Fibroblast of skin of abdomen (primary cell): ENCODE measurements at regions not wholly inside any gene's neighbourhood (a gene's known extent, or its start where the extent isn't known, plus 50 kb on each side); places are given as distances from the start of the nearest gene placed in this dataset.
"Not testable (repeated sequence)": the region's sequence is repeated elsewhere in the genome, so short reads cannot be mapped to it uniquely, and the experiment has no call there.

ENCODE experiments used
- DNase-seq: peaks from one replicate; pipeline ENCODE4 v3.0.0-alpha.2; 2013

- DNase-seq: no peak
Observed at GRCh38 chr3:113377158-113377557, 64.1 kb downstream of the CFAP44 start.

GRCh38 chr3:113374078-113374477, 67.2 kb downstream of the CFAP44 start:
- no peak for DNase-seq

- not testable (repeated sequence) for DNase-seq
Observed at GRCh38 chr3:113366800-113367199, 74.5 kb downstream of the CFAP44 start.

GRCh38 chr3:113355340-113355739, 86.0 kb downstream of the CFAP44 start:
- not testable (repeated sequence) for DNase-seq

- peak; percentile 8 for DNase-seq
Observed at GRCh38 chr3:113354307-113354706, 87.0 kb downstream of the CFAP44 start.

GRCh38 chr3:113353678-113354077, 87.6 kb downstream of the CFAP44 start:
- no peak for DNase-seq

GRCh38 chr3:113340785-113341184, 100.5 kb downstream of the CFAP44 start:
- DNase-seq: no peak

- no peak for DNase-seq
Observed at GRCh38 chr3:113339616-113340244, 101.6 kb downstream of the CFAP44 start.
